ENCODE measurements at regions not wholly inside any gene's neighbourhood (a gene's known extent, or its start where the extent isn't known, plus 50 kb on each side); places are given as distances from the start of the nearest gene placed in this dataset.

DNA sequence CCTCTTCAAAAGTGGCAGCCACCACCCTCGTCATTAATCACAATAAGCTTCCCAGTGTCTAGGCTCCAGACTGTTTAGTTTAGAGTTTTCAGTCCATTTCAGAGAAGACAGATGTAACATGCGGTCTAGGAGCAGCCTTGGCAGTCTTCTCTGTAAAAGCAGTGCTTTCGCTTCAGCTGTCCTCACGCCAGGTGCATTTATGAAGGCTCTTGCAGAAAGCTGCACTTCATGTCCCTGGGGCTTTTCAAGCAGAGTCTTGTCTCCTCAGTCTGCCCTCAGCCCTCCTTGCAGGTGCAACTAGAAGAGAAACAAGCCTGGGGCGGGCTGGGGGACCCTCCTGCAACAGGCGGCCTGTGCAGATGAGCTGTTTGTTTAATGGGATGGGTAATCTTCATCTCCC, 281.9 kb downstream of the DRD1 start:
- no peak for DNase-seq

DNA sequence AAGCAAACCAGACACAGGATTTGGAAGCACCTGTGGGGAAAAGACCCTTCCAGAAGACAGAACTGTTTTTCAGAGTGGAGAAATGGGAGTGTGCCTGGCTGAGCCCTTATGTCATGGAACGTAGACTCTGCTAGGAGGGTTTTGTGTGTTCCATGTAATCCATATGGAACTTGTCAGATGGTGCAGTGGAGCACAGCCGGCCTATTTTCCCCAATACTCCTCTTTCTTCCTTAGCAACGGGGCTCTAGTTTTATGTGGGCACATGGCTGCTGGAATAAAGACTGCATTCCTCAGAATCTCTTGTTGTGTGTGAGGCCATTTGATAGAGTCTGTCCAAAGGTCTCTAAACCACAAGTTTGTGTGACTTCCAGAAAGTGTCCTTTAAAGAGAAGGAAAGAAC, 284.0 kb downstream of the DRD1 start:
- no peak for DNase-seq

DNA sequence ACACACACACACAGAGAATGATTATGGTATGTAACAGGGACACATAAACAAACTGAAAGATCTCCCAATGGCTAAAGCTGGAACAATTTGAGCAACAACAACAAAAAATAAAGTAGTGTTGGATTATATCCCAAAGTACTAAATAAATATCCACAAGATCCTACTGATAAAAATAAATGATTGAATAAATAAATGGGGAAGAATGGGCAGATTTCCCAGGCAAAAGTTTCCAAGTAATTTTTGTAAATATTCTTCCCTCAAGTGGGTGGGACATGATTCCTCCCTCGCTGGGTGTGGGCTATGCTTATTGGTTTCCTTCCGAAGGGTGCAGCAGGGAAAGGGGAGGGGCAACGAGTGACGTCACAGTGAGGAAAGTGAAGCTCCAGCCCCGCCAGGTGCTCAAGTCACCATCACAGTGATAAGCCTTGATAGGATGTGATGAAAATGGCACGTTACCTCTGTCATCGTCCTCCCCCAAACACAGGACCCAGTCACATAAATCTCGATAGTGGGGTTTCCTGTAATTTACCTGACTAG, 295.3 kb downstream of the DRD1 start:
- DNase-seq: no peak

DNA sequence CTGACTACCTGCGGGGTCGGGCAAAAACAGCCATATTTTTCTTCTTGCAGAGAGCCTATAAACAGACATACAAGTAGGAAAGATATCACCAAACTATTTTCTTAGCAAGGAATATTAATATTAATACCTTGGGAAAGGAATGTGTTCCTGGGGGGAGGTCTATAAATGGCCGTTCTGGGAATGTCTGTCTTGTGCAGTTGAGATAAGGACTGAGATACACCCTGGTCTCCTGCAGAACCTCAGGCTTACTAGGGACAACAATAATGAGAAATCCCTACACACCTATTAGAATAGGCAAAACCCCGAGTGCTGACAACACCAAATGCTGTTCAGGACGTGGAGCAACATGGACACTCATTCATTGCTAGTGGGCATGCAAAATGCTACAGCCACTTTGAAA, 297.2 kb downstream of the DRD1 start:
- no peak for DNase-seq

DNA sequence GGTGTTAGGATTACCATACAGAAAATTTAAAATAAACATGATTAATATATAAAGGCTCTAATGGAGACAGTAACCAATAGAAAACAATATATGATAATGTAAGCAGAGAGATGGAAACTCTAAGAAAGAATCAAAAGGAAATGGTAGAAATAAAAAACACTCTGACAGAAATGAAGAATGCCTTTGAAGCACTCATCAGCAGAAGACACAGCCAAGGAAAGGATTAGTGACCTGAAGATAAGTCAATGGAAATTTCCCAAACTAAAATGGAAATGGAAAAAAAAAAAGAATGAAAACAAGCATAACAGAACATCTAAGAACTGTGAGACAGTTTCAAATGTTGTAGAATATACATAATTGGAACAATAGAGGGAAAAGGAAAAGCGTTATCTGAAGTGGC, 302.6 kb downstream of the DRD1 start:
- DNase-seq: no peak

DNA sequence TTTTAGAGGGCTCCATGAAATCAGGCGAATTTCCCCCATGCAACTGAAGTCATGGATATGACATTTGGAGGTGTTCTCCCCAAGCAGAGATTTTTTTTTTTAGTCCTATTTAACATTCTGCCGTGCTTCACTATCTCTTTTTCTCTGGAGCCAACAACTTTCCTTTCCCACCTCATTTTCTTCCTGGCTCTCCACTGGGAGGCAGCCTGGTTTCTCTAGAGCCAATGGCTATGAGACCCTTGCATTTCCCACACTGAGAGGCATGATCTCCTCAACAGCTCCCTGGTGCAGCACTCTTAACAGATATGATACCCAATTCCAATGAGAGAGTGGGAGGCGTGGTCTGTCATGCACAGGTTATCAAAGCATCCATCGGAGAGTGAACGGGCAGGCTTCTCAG, 310.8 kb downstream of the DRD1 start:
- DNase-seq: no peak

DNA sequence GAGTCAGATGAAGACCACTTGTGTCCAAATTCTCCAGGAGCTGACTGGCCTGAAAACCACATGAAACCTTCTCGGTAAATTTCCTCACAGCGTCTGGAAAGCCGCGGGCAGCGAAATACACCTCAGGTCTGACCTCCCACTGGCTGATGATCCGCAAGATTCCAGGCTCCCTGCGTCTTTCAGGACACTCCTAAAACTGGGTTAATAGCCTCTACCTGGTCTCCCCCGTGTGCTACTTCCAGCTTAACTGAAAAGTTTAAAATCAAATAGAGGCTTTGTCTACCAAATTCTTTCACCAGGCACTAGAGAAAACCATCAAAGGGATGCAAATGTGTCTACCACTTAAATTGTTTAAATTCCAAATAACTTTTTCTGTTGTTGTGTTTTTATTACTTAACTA, 312.6 kb downstream of the DRD1 start:
- no peak for DNase-seq

DNA sequence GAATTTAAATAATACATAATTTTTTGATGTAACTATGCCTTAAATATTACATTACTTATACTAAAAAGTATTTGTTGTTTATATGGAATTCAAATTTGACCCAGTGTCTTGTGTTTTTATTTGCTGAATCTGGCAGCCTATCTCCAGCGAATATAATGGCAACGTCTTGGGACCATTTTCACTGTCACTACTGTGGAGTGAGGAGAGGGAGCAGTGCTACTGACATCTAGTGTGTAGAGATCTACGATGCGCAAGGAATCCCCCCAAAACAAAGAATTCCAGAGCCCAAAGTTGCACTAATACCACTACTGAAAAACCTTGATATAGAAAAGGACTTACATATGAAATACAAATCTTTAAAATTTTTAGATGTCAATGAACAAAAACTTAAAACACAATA, 314.4 kb downstream of the DRD1 start:
- no peak for DNase-seq

DNA sequence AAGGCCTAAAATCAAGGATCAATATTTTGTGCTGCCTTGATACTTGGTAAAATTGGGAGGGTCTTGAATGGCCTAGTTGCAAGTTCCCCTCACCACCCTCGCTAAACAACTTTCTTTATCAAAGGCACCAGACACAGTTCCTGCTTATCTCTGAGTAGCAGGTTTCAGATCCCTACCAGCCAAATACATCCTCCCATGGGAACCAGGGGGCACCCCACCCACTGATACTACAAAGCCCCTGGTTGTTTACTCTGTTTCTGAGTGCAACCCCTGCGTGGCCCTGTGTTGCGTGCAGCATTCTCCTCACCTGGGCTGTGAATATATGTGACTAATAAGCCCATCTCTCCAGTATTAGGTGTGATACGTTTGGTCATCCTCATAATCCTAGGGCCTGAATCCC, 314.9 kb downstream of the DRD1 start:
- no peak for DNase-seq

DNA sequence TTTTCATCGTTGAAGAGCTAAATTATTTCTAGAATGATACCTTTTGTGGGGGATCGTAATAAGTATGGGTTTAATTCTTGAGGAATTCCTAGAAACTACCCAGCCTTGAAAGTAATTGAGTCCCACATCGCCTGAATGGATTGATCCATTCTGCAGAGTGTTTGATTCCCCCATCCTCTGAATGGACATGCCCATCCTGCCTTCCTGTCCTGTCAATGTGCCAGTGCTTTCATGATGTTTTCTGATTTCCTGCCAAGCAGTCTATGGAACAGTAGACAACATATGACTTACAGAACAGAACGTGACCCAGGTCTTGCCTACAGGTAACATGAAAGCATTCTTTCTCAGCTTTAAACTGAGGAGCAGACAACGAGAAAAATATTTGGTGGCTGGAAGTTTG, 319.2 kb downstream of the DRD1 start:
- no peak for DNase-seq

DNA sequence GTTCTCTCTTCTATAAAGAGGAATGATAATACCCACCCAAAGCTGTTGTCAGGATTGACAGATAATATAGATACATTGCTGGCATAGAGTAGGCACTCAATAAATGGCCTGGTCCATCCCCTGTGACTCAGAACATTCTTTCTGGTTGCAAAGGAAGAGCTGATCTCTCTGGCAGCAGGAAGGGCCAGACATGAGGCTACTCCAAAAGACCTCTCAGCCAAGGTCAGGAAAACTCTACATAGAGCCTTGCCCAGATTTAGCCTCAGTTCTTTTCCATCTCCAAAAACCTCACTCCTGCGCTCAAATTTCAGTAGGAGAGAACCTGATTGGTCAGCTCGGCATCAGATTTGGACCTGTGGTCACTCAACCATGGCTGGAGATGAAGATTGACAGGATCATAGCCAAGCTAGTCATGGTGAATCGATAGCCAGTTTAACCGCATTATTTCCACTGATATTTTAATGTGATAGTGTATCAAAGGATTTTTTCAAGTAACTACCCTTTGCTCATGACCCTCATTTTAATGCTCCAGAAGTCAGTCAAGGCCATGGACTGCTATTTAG, 319.6 kb downstream of the DRD1 start:
- no peak for DNase-seq

DNA sequence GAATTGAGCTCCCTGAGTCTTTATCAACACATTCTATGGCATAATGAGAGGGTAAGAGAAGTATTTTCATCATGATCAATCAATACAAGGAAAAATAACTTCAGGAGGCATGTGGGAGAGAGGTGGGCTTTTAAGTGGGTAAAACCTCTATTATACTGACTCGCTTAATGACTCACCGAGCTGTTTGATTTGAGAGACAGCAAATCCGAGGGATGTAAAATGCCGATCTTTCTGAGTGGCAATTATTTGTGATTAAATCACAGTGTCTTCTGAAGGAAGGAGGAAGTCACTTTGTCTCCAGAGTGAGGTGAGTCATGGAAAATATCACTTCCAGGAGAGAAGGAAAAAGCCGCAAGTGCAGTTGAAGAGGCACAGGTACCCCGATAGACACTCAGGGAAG, 320.4 kb downstream of the DRD1 start:
- DNase-seq: no peak

DNA sequence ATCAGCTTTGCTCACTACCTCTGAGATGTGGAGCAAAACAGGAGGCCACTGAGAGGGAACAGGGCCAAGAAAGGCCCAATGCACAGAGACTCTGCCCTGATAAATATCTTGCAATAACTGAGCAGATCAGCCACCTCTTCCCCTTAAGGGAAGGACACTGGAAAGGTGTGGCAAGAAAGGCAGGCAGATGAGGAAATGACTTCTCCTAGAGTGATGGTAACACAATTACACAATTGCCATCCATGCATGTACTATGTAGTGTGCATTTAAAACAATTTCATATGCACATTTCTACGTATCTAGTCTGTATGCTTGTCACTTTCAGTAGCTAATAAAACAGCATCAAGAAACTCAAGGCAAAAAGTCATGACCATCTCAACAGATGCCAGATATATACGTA, 322.5 kb downstream of the DRD1 start:
- DNase-seq: no peak

DNA sequence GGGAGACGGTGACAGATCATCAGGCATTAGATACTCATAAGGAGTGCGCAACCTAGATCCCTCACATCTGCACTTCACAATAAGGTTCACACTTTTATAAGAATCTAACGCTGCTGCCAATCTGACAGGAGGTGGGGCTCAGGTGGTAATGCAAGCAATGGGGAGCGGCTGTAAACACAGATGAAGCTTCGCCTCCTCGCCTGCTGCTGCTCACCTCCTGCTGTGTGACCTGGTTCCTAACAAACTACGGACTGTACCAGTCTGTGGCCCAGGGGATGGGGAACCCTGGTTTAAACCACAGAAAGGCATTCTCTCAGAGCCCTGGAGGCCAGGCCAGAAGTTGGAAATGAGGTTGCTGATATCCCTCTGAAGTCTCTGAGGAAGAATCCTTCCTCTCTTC, 323.6 kb downstream of the DRD1 start:
- DNase-seq: no peak

DNA sequence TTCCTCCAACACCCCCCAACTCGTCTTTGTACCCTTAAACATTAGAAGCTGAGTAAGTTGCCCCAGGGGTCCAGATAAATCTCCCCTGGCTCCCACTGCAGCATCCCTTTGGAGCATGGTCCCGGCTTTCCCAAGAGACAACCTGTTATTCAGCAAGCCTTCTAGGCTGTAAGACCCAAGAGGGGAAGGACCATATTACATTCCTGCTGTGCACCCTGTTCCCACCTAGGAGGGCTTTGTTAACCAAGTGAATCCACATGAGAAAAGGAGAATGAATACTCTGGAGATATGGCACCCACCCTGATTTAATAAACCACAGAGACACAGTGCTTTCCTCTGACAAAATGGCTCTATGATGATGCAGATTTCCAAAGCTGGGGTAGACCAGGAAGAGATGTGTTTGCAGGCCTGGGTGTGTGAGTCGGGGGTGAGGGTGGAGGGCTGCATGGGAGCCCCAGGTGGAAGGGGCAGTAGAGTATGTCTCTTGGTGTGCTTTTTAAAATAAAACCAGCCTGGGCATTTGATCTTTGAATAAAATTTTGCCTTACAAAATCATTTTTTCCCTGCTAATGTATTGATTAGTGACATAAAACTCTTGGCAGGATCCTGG, 325.2 kb downstream of the DRD1 start:
- no peak for DNase-seq

DNA sequence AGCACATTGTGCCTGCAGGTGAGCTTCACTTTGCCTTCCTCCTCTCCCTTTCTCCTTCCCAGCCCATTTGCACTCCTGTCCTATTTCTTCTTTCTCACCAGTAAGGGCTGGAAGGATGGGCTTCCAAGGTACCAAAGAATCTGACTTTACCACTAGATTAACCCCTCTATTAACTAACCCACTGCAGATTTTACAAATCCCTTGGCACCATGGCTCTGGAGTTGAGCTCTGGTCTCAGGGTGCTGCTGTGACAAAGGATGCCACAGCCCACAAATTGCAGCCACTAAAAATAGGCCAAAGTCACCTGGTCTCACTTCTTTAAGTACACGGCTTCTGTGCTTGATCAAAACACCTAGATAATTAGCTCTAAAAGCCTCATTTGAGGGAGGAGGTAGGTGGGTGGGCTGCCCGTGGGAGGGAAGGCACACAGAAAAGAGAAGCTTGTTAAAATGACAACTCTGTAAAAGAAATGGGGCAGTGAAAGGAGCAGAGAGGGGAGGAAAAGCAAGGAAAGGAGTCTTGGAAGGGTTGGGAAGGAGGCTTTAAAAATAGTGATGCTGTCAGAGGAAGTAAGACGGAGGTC, 327.4 kb downstream of the DRD1 start:
- no peak for DNase-seq

DNA sequence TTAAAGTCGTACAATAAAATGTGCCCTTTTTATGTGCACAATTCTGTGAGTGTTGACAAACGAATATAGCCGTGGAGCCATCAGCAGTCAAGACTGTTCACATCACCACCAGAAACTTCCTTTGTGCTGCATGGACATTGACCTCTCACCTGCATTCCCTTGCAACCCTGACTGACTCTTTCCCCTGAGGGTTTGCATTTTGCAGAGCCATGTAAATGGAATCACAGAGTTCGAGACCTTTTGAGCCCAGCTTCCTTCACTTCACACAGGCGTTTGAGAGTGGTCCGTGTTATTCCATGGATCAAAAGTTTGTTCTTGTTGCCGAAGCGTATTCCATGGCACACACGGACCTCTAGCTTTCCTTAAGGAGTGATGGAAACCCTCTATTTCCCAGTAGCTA, 328.2 kb downstream of the DRD1 start:
- no peak for DNase-seq

DNA sequence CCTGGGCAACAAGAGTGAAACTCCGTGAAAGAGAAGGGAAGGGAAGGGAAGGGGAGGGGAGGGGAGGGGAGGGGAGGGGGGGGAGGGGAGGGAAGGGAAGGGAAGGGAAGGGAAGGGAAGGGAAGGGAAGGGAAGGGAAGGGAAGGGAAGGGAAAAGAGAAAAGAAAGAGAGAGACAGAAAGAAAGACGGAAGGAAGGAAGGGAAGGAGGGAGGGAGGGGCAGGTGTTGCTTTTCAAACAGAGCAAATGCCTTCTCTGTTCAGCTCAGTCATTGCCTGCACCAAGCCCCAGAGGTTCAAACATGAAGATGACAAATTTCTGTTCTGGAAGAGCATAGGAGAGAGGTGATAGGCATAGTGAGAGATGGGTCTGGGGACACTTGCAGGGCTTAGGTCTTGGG, 330.0 kb downstream of the DRD1 start:
- no peak for DNase-seq

DNA sequence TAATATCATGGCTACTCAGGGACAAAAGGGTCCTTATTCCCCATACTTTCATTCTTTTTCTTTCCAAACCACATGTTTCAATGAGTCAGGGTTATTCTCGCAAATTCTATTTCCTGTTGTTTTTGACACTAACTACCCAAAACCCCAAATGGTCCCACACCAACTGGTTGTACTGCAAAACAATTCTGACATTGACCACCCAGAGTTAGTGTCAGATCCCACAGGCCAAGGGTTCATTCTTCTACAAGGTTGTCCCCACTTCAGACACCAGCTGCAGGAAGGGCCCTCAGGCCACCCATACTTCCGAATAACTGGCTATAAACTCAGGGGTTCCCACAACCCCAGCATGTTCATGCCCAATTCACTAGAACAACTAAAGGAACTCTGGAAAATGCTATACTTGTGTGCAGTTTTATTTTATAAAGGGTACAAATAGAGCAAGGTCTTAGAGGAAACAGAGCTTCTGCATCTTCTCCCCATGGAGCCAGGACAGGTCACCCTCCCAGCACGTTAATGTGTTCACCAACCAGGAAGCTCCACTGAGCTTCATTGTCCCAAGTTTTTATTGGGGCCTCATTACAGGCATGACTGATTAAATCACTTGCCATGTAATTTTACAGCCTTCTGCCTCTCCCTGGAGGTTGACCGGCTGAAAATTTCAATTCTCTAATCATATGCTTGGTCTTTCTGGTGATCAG, 334.8 kb downstream of the DRD1 start:
- no peak for DNase-seq

DNA sequence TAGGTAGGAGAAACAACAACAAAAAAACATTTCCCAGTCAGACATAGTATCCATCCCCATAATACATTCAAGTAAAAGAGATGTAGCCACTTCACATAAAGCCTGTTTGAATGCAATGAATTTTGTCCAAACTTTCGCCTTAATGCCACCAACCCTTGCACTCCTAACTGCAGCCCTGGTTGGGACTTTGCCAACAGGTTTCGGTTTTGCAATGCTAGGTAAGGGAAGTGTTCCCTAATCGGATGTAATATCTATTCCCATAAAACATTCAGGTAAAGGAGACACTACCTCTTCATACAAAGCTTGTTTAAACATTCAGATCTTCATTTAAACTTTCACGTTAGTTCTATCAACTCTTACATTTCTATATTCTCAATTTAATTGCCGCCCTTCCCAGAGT, 336.1 kb downstream of the DRD1 start:
- no peak for DNase-seq

DNA sequence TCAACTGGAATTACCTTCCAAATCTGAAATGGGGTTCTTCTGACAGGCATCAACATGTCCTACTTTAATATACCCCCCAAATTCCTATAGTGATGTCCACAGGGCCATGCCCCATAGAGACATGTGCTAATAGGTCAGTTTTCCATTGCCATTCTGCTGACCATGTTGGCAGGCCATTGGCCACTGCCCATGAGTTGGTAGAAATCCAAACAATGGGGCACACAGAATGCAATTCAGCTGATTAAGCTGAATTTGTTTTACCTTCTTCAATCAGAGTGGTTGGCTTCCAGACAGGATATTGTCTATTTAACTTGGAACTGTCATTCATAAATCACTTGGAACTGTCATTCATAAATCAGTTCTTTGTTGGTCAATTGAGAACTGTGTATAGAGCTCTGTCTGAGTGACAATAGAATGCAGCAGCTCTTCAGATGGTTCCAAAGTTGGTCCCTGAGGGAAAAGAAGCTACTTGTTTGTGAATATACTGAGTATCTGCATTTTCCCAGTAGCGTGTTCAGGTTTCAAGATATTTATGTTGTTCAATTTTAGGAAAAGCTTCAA, 336.9 kb downstream of the DRD1 start:
- no peak for DNase-seq

DNA sequence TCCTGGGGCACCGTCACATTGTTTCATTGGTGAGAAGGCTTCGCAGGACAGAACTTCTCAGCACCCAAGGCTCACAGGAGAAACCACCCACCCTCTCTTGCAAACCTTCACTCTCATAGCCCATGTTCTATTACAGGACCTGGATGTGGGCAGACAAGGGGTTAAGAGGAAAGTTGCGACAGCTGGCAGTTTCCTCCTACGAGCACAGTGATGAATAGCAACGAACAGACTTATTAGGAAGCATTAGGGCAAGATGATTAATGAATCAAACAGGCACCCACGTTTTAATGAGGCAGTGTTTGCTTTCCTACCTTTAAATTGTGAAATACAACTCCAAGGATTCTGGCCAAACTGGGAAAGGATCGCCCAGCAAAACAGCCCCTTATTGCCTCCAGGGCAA, 339.3 kb downstream of the DRD1 start:
- no peak for DNase-seq

DNA sequence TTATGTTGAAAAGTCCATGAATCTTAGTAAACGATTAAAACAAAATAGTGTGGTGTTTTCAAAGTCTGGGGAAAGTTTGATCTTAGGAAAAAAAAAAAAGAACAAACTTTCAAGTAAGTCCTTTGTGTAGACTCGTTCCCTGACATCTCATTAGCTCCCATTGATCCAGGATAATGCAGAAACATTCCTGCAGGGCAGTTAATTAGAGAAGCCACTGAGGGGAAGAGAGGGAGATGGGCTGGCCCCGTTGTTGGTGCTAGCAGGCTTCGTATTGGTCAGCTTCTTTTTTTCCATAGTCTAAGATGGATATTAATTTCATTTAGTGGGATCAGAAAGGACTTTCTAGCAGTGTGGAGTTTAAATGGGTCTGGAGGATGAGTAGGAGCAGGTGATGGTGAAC, 340.2 kb downstream of the DRD1 start:
- no peak for DNase-seq

DNA sequence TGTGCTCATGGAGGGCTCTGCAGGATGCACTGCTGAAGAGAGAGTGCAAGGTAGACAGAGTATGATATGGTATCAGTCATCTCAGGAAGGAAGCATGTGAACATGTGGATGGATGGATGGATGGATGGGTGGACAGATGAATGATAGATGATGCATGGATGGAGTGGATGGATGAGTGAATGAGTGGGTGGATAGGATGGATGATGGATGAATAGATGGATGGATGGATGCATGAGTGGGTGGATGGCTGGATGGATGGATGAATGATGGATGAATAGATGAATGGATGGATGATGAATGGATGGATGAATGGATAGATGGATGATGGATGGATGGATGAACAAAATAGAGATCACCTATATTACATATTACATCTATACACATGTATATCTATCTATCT, 341.3 kb downstream of the DRD1 start:
- DNase-seq: no peak
